NCI-H345 treated with DMSO at 0.1 percent for 48 hours (cell line): ENCODE measurements at regions not wholly inside any gene's neighbourhood (a gene's known extent, or its start where the extent isn't known, plus 50 kb on each side); places are given as distances from the start of the nearest gene placed in this dataset.
"Not testable (repeated sequence)": the region's sequence is repeated elsewhere in the genome, so short reads cannot be mapped to it uniquely, and the experiment has no call there.

Source experiments
- DNase-seq: peaks from one replicate; lab custom pipeline; 2025; ENCODE audit not compliant: unreplicated experiment; lab: John Stamatoyannopoulos, UW

DNA sequence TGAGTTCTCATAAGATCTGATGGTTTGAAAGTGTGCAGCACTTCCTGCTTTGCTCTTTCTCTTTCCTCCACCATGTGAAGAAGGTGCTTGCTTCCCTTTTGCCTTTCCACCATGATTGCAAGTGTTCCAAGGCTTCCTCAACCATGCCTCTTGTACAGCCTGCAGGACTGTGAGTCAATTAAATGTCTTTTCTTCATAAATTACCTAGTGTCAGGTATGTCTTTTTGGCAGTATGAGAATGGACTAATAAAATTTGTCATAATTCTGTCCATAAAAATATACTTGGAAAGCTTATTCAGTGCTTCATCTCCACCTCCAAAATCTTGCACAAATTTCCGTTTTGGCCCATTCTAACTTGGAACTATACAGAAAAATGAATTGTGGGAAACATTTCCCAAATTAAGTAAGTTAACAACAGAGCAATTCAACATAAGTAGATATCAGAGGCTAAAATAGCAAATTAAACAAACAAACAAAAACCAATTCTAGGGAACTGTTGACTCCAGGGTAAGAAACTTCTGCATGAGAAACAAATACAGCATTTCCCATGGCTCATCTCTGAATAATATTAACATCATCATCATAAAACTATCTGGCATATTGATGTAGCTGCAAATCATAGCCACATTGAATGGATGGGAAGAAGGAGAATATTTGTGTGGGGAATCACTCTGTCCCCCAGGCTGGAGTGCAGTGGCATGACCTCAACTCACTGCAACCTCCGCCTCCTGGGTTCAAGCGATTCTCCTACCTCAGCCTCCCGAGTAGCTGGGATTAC lies 459.5 kb upstream of the FAR2 start:
- DNase-seq: no peak

DNA sequence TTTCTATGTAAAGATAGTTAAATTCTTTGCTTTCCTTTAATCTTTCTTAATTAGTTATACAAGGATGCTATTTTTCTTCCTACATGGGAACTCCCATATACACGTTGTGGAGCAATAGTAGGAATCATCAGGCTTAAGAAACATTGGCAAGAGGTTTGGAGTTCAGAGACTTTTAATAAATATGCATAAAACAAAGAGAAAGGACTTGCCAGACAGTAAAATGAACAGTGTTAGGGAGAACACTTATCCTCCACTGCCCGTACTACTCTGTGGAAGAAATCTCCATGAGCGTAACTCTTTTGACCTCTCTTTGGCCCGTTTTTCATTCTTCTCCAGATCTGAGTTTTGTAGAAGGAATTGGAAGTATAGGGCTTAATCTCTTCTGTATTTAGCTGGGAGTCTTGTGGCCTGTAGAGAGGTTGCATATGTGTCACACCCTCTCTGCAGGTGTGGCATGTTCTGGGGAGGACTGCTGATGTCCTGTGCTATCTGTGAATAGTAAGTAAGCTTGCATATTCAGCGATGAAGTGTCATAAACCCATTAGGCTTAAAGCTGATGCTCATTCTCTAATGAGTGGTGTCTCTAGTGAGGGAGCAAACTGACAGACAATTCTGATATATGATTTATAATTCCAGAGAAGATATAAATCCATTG lies 455.4 kb upstream of the FAR2 start:
- no peak for DNase-seq

DNA sequence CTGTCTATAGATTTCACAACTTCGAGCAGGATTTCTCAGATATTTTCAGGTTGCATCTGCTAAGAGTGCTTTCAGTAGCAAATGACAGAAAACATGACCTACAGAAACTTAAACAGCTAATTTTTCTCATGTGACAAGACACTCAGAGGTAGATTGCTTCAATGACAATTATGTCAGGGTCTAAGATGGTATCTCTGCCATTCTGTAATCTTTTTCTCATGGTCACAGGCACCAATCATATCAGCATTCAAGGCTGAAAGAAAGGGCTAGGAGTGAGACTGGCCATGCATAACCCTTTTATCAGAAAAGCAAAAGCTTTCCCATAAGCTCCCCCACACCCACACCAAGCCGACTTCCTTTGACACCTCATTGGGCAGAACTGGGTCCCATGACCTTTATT lies 450.5 kb upstream of the FAR2 start:
- no peak for DNase-seq

- no peak for DNase-seq
Measured at GRCh38 chr12:28699029-28699428, 450.0 kb upstream of the FAR2 start.

GRCh38 chr12:28700161-28700560 lies 448.9 kb upstream of the FAR2 start:
- no peak for DNase-seq

GRCh38 chr12:28704477-28705169 lies 444.5 kb upstream of the FAR2 start:
- no peak for DNase-seq

- no peak for DNase-seq
Measured at GRCh38 chr12:28708918-28709371, 440.1 kb upstream of the FAR2 start.

- no peak for DNase-seq
Measured at GRCh38 chr12:28709986-28710685, 438.9 kb upstream of the FAR2 start.

- no peak for DNase-seq
Measured at GRCh38 chr12:28710882-28711281, 438.2 kb upstream of the FAR2 start.

GRCh38 chr12:28711421-28711820 lies 437.7 kb upstream of the FAR2 start:
- no peak for DNase-seq

DNA sequence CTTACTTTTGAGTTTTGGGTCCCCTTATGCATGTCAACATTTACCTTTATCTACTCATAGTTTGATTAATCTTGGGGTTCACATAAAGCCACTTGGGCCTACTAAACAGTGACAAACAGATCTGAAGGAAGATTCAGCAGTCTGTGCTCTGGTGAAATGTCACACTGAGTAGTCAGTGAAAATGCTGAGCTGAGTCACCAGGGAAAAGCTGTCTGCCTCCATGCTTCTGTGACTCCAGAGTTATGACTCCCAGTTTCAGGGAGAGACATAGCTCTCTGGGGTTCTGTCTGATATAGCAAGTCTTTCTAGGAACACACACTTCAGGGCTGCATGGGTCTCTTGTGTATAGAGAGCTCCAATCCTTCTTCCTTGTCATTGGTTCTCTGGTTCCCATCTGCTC lies 406.3 kb upstream of the FAR2 start:
- no peak for DNase-seq

DNA sequence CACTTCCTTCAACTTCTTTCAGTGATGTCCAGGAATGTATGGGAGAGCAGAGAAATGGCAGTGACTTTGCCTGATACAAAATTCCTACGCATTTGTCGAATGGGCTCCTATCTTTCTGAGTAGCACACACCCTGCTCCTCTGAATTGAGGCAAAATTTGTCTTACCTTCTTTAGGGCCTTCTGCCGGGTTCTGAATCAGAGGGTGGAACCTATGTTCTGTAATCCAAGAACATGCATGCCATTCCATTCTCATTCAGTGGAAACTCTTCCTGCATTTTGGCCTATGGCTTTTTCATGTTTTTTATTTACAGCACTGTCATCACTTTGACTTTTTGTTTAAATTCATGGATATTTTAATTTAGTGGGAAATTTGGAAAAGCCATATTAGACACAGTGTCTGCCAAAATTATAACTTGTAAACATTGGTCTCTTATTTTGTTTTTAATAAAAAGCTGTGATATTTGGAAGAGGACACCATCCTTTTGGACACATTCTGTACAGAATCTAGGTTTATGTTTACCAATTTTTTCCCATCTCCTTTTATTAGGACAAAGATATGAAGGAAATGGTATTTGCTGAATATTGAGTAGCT lies 402.2 kb upstream of the FAR2 start:
- no peak for DNase-seq

DNA sequence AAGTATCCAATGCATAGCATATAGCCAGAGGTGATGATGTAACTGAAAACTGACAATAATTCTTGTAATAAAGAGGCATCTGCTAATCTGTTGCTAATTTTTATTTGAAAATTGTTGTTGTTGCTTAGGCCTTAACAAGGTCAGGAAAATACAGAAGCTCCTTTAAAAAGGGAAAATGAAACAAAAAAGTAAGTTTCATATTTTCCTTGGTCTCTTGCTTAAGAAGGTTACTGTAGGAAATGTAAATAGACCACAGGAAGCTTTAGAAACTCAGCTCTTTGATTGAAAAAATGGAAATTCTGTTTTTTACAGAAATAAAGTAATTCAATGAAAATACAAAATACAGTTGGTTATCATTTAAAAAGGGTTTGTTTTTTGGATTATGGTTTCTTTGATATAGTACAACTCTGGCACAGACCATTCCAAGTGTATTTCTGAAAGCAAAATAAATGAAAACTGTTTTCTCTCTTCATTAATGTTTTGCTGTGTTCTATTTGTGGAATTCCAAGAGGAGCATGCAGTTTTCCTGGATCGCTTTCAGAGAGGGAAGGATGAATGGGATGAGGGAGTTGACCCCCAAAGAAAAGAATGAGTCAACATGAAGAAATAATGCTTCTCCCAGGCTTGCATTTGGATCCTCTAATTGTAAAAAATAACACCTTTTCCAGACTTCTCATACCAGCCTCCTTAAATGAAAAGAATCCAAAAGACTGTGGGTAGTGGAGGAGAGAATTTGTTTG lies 398.0 kb upstream of the FAR2 start:
- no peak for DNase-seq

- no peak for DNase-seq
Measured at GRCh38 chr12:28755027-28755426, 394.1 kb upstream of the FAR2 start.

DNA sequence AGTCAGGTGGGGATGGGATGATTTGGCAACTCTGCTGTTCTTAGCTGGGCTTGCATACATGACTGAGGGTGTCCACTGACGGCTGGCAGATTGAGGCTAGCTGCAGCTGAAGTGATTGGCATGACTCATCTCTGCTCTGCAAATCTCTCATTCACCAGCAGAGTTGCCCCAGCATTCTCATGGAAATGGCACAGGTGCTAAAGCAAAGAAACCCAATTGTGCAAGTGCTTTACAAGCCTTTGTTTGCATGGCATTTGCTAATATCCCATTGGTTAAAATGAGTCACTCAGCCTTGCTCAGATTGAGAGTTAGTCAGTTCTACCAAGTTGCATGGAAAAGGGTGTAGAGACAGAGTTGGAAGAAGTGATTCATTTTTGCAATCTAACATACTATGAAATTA lies 389.7 kb upstream of the FAR2 start:
- DNase-seq: no peak

- DNase-seq: not testable (repeated sequence)
Measured at GRCh38 chr12:28760040-28760903, 388.8 kb upstream of the FAR2 start.

GRCh38 chr12:28761897-28762296 lies 387.2 kb upstream of the FAR2 start:
- DNase-seq: not testable (repeated sequence)

DNA sequence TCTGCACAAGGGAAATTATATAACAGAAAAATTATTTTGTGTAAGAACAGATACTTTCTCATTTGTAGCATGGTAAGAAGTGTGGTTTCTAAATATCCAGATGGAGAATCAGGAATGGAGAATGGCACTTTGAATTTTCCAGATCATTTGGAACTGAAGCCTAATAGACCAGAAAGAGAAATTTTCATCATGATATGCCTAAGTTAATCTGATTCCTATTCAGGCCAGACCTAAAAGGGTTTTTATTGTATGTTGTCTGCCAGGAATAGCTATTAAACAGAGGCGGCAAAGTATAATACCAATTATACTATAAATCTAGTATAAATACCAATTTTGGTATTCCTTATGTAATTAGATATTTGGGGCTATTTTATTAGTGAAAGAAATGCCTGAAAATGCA lies 382.7 kb upstream of the FAR2 start:
- no peak for DNase-seq

- no peak for DNase-seq
Measured at GRCh38 chr12:28767836-28768348, 381.2 kb upstream of the FAR2 start.
